Left lung (tissue), 4 donors: ENCODE measurements at regions not wholly inside any gene's neighbourhood (a gene's known extent, or its start where the extent isn't known, plus 50 kb on each side); places are given as distances from the start of the nearest gene placed in this dataset.

ENCODE experiments used
- ATAC-seq: fragments of 200-7000 bp; cut with Tn5 transposase; one replicate; pipeline ENCODE4 v1.9.1; 2020; ENCODE audit warnings: moderate library complexity
- DNase-seq, 4 donors: peaks; one replicate each; pipeline ENCODE4 v3.0.0-alpha.2; 2013 to 2020
- H3K27ac ChIP-seq, 2 donors: fragments of 200-600 bp; sonication (generic) in 1 of 2; one replicate each; pipeline versions ENCODE4 v1.5.0 to v1.8.0; 2020 to 2021
- H3K27me3 ChIP-seq, 2 donors: fragments of 200-600 bp; sonication (generic) in 1 of 2; one replicate each; pipeline versions ENCODE4 v1.5.0 to v1.8.0; 2020 to 2021
- H3K36me3 ChIP-seq, 2 donors: fragments of 200-600 bp; sonication (generic) in 1 of 2; one replicate each; pipeline versions ENCODE4 v1.5.0 to v1.8.0; 2020 to 2021
- H3K4me1 ChIP-seq, 2 donors: fragments of 200-600 bp; one replicate each; pipeline ENCODE4 v1.8.0; 2021
- H3K4me3 ChIP-seq, 2 donors: fragments of 200-600 bp; sonication (generic) in 1 of 2; one replicate each; pipeline versions ENCODE4 v1.5.0 to v1.8.0; 2020 to 2021; ENCODE audit warnings: mild to moderate bottlenecking in 1 of 2
- H3K9me3 ChIP-seq, 2 donors: fragments of 200-600 bp; sonication (generic) in 1 of 2; one replicate each; pipeline versions ENCODE4 v1.5.0 to v1.8.0; 2020 to 2021
- CTCF ChIP-seq, 2 donors: fragments of 200-600 bp; sonication (generic) in 1 of 2; IDR thresholded peaks; one replicate each; pipeline versions ENCODE4 v1.5.0 to v1.8.0; 2021; ENCODE audit warnings: antibody characterized with exemption in 2 of 2
- intact Hi-C, 2 donors: fragments of 100-400 bp; cut with DNase I; formaldehyde crosslinking; loops; one replicate each; pipeline versions ENCODE4 v1.11.2 to v1.14.2; 2022
- donor health status: DM: no; HTN: yes; CAD: no.
- donor health status: DM: no; HTN: no; CAD: no.

DNA sequence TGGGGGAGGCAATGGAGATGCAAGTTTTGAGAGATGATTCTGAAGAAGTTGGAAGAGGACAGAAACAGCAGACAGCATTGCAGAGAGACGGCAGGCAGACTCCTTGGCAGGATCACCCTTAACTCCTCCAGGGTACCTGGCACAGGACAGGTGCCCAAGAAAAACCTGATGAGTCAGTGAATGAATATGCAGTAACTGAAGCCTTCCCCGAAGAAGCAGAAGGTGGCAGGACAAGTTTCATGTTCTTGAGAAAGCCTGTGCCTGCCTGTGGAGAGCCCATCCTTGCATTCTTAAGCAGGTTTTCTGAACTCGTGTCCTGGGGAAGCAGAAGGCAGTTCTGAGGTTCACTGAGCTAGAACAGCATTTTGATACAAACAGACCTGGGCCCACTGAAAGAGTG, 79.6 kb upstream of the SASH1 start:
- Histone ChIP-seq H3K36me3 (no peaks in the 10 kb centered on the region), H3K27ac (no peak overlapping the region), H3K4me1 (no peaks in the 10 kb centered on the region), H3K27me3 (no peaks in the 10 kb centered on the region), H3K9me3 (no peaks in the 10 kb centered on the region), H3K4me3 (no peak overlapping the region)
- ATAC-seq (peak; percentile 84), DNase-seq (no peak)
- TF ChIP-seq CTCF (IDR thresholded peaks at IDR 0.05) = no peak
- intact Hi-C loops = no loop called here

DNA sequence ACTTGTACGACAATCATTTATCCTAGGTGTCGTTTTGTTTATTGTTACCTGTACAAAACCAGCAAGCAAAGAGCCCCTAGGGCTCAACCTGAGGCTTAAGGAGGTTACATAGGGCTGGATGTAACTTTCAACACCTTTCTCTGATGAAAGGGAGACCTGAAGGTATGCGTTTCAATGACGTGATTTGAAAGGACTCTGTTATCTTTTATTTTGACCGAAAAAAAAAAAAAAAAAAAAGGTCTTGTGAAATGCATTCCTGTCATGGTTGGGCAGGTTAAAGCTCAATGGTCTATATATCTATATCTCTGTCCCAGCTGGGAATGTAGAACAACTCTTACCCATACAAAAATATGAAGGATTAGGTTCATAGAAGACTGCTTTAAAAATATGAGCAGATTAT, 78.7 kb upstream of the SASH1 start:
- H3K27ac ChIP-seq = no peak overlapping the region
- intact Hi-C loops = no loop called here
- ATAC-seq = no peak

GRCh38 chr6:148265054-148265453, 77.6 kb upstream of the SASH1 start:
- Histone ChIP-seq H3K4me3 (no peak overlapping the region), H3K4me1 (no peaks in the 10 kb centered on the region), H3K27ac (no peak overlapping the region), H3K36me3 (no peaks in the 10 kb centered on the region), H3K27me3 (no peaks in the 10 kb centered on the region), H3K9me3 (no peaks in the 10 kb centered on the region)
- DNase-seq (no peak), ATAC-seq (no peak)
- TF ChIP-seq CTCF (IDR thresholded peaks at IDR 0.05) = no peak
- intact Hi-C loops = no loop called here

More for the DNA sequence above, 78.7 kb upstream of the SASH1 start:
- Histone ChIP-seq H3K4me3 (no peak overlapping the region), H3K27me3 (no peaks in the 10 kb centered on the region), H3K4me1 (no peaks in the 10 kb centered on the region), H3K9me3 (no peaks in the 10 kb centered on the region), H3K36me3 (no peaks in the 10 kb centered on the region)
- DNase-seq = no peak
- TF ChIP-seq CTCF (IDR thresholded peaks at IDR 0.05) = no peak

DNA sequence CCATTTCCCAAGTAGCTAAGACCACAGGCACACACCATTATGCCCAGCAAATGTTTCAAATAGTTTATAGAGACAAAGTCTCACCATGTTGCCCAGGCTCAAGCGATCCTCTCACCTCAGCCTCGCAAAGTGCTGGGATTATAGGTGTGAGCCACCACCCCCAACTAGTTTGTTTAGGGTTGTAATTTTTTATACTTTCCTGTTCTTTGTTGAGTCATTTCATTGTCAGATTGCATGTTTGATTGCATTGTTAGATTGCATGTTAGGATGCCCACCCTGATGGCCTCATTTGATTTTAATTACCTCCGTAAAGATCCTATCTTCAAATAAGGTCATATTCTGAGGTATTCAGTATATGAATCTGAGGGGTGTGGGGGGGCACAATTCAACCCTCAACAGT, 73.3 kb upstream of the SASH1 start:
- intact Hi-C loops = no loop called here
- Histone ChIP-seq H3K27me3 (no peaks in the 10 kb centered on the region), H3K4me3 (no peak overlapping the region), H3K27ac (no peak overlapping the region), H3K4me1 (no peaks in the 10 kb centered on the region), H3K9me3 (no peaks in the 10 kb centered on the region), H3K36me3 (no peaks in the 10 kb centered on the region)
- no peak for ATAC-seq
- no peak for TF ChIP-seq CTCF (IDR thresholded peaks at IDR 0.05)
- no peak for DNase-seq

DNA sequence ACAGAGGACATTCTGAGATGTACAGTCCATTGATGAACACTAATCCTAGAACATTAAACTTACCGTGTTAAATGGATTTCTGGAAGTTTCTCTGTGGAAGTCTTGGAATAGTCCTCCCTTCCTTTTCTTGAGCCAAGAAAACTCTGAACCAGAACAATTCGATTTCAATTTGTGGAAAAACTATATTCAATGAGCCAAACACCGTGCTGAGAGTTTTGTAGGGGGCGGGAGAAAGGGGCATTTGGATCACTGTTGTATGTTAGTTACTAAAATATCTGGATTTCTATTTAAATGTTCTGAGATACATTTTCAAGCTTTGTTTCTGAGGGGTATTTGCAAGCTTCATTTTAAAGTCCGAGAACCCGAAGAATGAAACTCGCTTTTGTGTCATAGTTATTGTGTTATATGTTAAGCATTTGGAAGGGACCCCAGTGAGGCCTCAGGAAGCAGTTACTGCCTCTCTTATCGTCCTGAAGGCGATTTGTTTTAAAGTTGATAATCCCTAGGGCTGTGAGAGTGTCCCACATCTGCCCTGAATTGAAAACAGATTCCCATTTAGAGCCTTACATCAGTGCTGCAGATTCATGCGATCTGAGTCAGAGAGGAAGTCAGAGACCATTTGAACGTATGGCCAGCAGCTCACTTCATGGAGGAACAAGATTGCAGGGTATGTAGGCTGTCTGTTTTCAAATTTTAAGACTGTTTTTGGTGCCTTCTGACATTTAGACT, 70.8 kb upstream of the SASH1 start:
- no peak for ATAC-seq
- H3K27me3 ChIP-seq = no peaks in the 10 kb centered on the region
- H3K4me3 ChIP-seq = no peak overlapping the region
- no peaks in the 10 kb centered on the region for H3K9me3 ChIP-seq
- H3K4me1 ChIP-seq = no peaks in the 10 kb centered on the region
- H3K36me3 ChIP-seq = no peaks in the 10 kb centered on the region
- intact Hi-C loops = no loop called here
- no peak overlapping the region for H3K27ac ChIP-seq
- DNase-seq = peak in 1 of 4 donors; percentile 37
- no peak for TF ChIP-seq CTCF (IDR thresholded peaks at IDR 0.05)
